Endodermal cell (in vitro differentiated cells): ENCODE measurements at regions not wholly inside any gene's neighbourhood (a gene's known extent, or its start where the extent isn't known, plus 50 kb on each side); places are given as distances from the start of the nearest gene placed in this dataset.

Source experiments
- DNase-seq: peaks from one replicate; pipeline ENCODE4 v3.0.0-alpha.2; 2017
- H3K27ac ChIP-seq: 2 replicates; pipeline ENCODE4 v1.5.1; 2013; ENCODE audit warnings: mild to moderate bottlenecking, low read depth, low read length, moderate library complexity
- H3K27me3 ChIP-seq: 2 replicates; pipeline ENCODE4 v1.6.1; 2013; ENCODE audit warnings: mild to moderate bottlenecking, low read length, moderate library complexity; ENCODE audit not compliant: insufficient read depth, control insufficient read depth, poor library complexity, severe bottlenecking
- H3K36me3 ChIP-seq: 2 replicates; pipeline ENCODE4 v1.7.0; 2013; ENCODE audit warnings: mild to moderate bottlenecking, low read length, moderate library complexity; ENCODE audit not compliant: control insufficient read depth, insufficient read depth
- H3K4me1 ChIP-seq: one replicate; pipeline ENCODE4 v1.7.0; 2013; ENCODE audit warnings: low read length; ENCODE audit not compliant: control insufficient read depth, insufficient read depth
- H3K4me3 ChIP-seq: 2 replicates; pipeline ENCODE4 v1.5.1; 2013; ENCODE audit warnings: mild to moderate bottlenecking, low read length, moderate library complexity
- H3K9ac ChIP-seq: 2 replicates; pipeline ENCODE4 v1.6.1; 2013; ENCODE audit warnings: mild to moderate bottlenecking, low read length, moderate library complexity; ENCODE audit not compliant: poor library complexity, severe bottlenecking; ENCODE audit errors: extremely low read depth
- H3K9me3 ChIP-seq: 2 replicates; pipeline ENCODE4 v1.6.1; 2013; ENCODE audit warnings: mild to moderate bottlenecking, low read length, moderate library complexity; ENCODE audit not compliant: control insufficient read depth
- H3K27ac Mint-ChIP-seq: 2 replicates; pipeline ENCODE4 v1.8.0; 2020; ENCODE audit warnings: mixed read lengths
- H3K27me3 Mint-ChIP-seq: 2 replicates; pipeline ENCODE4 v1.8.0; 2021; ENCODE audit warnings: mild to moderate bottlenecking, mixed read lengths; ENCODE audit not compliant: insufficient read depth
- H3K36me3 Mint-ChIP-seq: 2 replicates; pipeline ENCODE4 v1.8.0; 2020; ENCODE audit warnings: low read depth, mixed read lengths
- H3K4me1 Mint-ChIP-seq: 2 replicates; pipeline ENCODE4 v1.8.0; 2020; ENCODE audit warnings: mixed read lengths
- H3K4me3 Mint-ChIP-seq: 2 replicates; pipeline ENCODE4 v1.8.0; 2020; ENCODE audit warnings: mild to moderate bottlenecking, moderate library complexity, mixed read lengths
- H3K9me3 Mint-ChIP-seq: 2 replicates; pipeline ENCODE4 v1.8.0; 2020; ENCODE audit warnings: mild to moderate bottlenecking, mixed read lengths
- CTCF ChIP-seq: fragments of 200-600 bp; sonication (generic); conservative IDR thresholded peaks from 2 replicates; pipeline ENCODE4 v1.5.0; 2021; ENCODE audit warnings: antibody characterized with exemption, mild to moderate bottlenecking
- WGBS, 2 experiments: methylation state at CpG; one replicate each; pipeline versions ENCODE4 v1.1.5 to v1.1.7; 2013; ENCODE audit warnings: missing lambda C conversion rate in 2 of 2, mixed read lengths in 1 of 2; ENCODE audit not compliant: insufficient coverage in 1 of 2, insufficient read length in 1 of 2; 5-methylcytosine and 5-hydroxymethylcytosine counted together

DNA sequence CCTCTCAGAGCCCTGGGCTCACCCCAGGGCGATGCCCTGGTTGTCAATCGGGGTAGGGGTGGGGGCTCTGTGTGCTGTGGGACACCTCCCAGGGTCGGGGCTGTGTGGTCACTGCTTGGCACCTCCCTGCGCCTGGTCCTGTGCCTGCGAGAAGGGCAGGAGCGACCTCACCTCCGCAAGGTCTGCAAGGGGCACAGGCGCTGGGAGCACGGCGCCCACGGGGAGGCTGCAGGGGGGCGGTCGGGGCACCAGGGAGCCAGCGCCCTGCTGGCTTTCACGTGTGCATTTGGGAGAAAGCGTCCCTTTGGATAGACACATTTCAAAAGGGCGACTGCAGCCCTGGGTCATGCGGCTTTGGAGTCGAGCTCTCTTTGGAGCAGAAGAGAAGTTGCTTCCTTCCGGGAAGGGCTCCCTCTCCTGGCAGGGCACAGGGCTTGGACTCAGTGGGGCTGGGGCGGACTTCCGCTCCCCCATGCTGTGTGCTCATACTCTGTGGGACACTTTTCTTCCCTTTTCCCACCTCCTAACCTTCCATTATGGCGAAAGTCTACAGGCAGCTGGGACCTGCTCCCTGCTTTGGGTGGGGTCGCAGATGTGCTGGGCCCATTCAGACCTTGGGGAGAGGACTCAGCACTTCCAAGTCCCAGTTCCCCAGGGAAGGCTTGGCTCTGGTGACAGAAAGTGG lies 52.9 kb upstream of the SLC28A3 start:
- Histone ChIP-seq H3K4me3 (no peak overlapping the region), H3K4me1 (peaks cover 6% of the 10 kb centered on the region), H3K36me3 (no peaks in the 10 kb centered on the region), H3K9ac (no peak overlapping the region), H3K9me3 (no peaks in the 10 kb centered on the region), H3K27me3 (no peaks in the 10 kb centered on the region), H3K27ac (no peak overlapping the region)
- no peaks in the 10 kb centered on the region for H3K36me3 Mint-ChIP-seq
- H3K27ac Mint-ChIP-seq: no peak overlapping the region
- H3K4me3 Mint-ChIP-seq: no peak overlapping the region
- H3K9me3 Mint-ChIP-seq: no peaks in the 10 kb centered on the region
- WGBS, 2 experiments: 95 to 96% methylated on average over 15 to 24 of the region's 24 CpGs
- peak; percentile 51 for TF ChIP-seq CTCF
- no peak for DNase-seq
- H3K4me1 Mint-ChIP-seq: peaks cover 10% of the 10 kb centered on the region
- peaks cover 1% of the 10 kb centered on the region for H3K27me3 Mint-ChIP-seq

DNA sequence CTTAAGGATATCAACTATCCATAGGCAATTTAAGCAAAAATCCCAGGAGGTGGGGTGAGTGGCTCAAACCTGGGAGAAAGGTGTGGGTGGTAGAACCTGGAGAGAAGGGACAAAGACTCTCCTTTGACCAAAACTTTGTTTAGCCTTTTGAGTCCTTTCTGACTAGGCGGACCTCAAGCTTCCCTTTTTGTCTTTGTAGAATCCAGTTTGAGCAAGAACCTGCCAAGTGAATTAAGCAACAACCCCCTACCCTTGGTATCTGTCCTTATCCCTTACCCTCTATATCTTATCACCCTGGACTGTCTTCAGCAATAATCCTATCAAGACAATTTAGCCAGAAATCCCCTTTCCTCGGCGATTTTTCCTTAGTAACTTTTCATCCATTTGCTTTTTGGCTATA lies 53.5 kb upstream of the SLC28A3 start:
- Histone ChIP-seq H3K9ac (no peak overlapping the region), H3K9me3 (no peaks in the 10 kb centered on the region), H3K27me3 (no peaks in the 10 kb centered on the region), H3K36me3 (no peaks in the 10 kb centered on the region), H3K27ac (no peak overlapping the region), H3K4me3 (no peak overlapping the region), H3K4me1 (peaks cover 6% of the 10 kb centered on the region)
- 87% methylated on average over 3 of the region's 3 CpGs for WGBS, 2 experiments
- H3K4me3 Mint-ChIP-seq: no peak overlapping the region
- H3K4me1 Mint-ChIP-seq: peaks cover 10% of the 10 kb centered on the region
- H3K9me3 Mint-ChIP-seq: peaks cover 3% of the 10 kb centered on the region
- DNase-seq: no peak
- H3K27ac Mint-ChIP-seq: no peak overlapping the region
- H3K36me3 Mint-ChIP-seq: no peaks in the 10 kb centered on the region
- TF ChIP-seq CTCF: no peak
- peaks cover 1% of the 10 kb centered on the region for H3K27me3 Mint-ChIP-seq

DNA sequence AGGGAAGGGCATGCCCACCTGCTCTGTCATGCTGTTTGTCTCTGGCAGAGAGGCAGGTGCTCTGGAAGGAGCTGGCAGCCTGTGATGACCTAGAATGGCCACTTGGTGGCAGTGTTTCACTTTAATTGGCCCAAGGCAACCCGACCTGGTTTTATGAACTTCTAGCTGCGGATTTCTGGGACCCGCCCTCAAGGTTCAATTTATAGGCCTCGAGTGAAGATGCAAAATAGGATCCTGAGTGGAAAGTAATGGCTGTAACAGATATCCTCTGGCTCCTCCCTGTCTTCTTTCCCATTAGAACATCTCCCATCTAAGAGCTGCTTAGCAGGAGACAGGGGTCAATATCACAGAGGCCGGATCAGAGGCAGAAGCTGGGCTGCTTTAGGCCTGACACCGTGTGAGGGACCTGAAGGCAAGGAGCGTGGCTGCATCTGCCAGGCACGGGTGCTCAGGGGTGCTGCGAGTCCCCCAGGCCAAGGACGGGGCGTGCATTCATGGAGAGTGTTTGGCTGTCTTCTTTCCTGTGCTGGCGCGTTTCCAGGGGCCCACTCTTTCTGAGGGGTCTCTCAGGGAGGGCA lies 56.7 kb upstream of the SLC28A3 start:
- Mint-ChIP-seq H3K27ac (peak overlapping the region; percentile 39), H3K4me3 (no peak overlapping the region), H3K4me1 (peaks cover 6% of the 10 kb centered on the region), H3K9me3 (peaks cover 9% of the 10 kb centered on the region), H3K36me3 (no peaks in the 10 kb centered on the region), H3K27me3 (peaks cover 1% of the 10 kb centered on the region)
- H3K36me3 ChIP-seq: no peaks in the 10 kb centered on the region
- H3K27ac ChIP-seq: no peak overlapping the region
- no peak overlapping the region for H3K4me3 ChIP-seq
- peaks cover 8% of the 10 kb centered on the region for H3K9me3 ChIP-seq
- H3K9ac ChIP-seq: no peak overlapping the region
- peak; percentile 95 for TF ChIP-seq CTCF
- peak; percentile 91 for DNase-seq
- WGBS, 2 experiments: 65 to 83% methylated on average over 3 to 13 of the region's 13 CpGs
- no peaks in the 10 kb centered on the region for H3K27me3 ChIP-seq
- H3K4me1 ChIP-seq: peaks cover 6% of the 10 kb centered on the region
